IMR-90 (cell line): ENCODE measurements at regions not wholly inside any gene's neighbourhood (a gene's known extent, or its start where the extent isn't known, plus 50 kb on each side); places are given as distances from the start of the nearest gene placed in this dataset.

Experiments
- ATAC-seq: fragments of 200-7000 bp; cut with Tn5 transposase; 2 replicates; pipeline ENCODE4 v1.9.1; 2020; ENCODE audit warnings: low read depth, mild to moderate bottlenecking, moderate library complexity
- BruUV-seq: library from RNA; stranded (reverse); fragments of 400-500 nt; replicated peaks from 2 replicates; lab custom pipeline; 2021; lab: Mats Ljungman, UMichigan
- CTCF ChIA-PET: fragments of 300-600 bp; formaldehyde crosslinking; extraction: SDS; loops from one replicate; lab custom pipeline; 2021; ENCODE audit warnings: antibody characterized with exemption; lab: Yijun Ruan, JAX
- POLR2A ChIA-PET: fragments of 300-600 bp; sonication (Branson Sonifier 250); formaldehyde crosslinking; loops from one replicate; lab custom pipeline; 2022; ENCODE audit warnings: antibody characterized with exemption; ENCODE audit not compliant: unreplicated experiment; lab: Charles Lee
- DNase-seq: peaks from one replicate; pipeline ENCODE4 v3.0.0; 2013
- H2AFZ ChIP-seq: replicated peaks from 2 replicates; pipeline ENCODE3; 2013; ENCODE audit warnings: low read length, mild to moderate bottlenecking; ENCODE audit not compliant: poor library complexity
- H2AK5ac ChIP-seq: 2 replicates; pipeline ENCODE4 v1.6.1; 2013; ENCODE audit warnings: low read depth, low read length, inconsistent platforms
- H2AK9ac ChIP-seq: replicated peaks from 2 replicates; pipeline ENCODE3; 2013; ENCODE audit warnings: mild to moderate bottlenecking, low read depth, low read length, moderate library complexity; ENCODE audit not compliant: poor library complexity
- H2BK120ac ChIP-seq: 2 replicates; pipeline ENCODE4 v1.6.1; 2013; ENCODE audit warnings: low read depth, low read length, inconsistent platforms
- H2BK15ac ChIP-seq: 3 replicates; pipeline ENCODE4 v1.6.1; 2013; ENCODE audit warnings: low read depth, low read length, inconsistent platforms
- H2BK20ac ChIP-seq: 2 replicates; pipeline ENCODE4 v1.6.1; 2013; ENCODE audit warnings: low read depth, mild to moderate bottlenecking, inconsistent platforms, low read length, moderate library complexity
- H2BK5ac ChIP-seq: 2 replicates; pipeline ENCODE4 v1.6.1; 2013; ENCODE audit warnings: mild to moderate bottlenecking, low read depth, low read length, inconsistent platforms; ENCODE audit not compliant: poor library complexity, severe bottlenecking
- H3K14ac ChIP-seq: replicated peaks from 2 replicates; pipeline ENCODE4 v1.6.1; 2013; ENCODE audit warnings: low read depth, low read length, inconsistent platforms
- H3K18ac ChIP-seq: 2 replicates; pipeline ENCODE4 v1.6.1; 2013; ENCODE audit warnings: low read depth, low read length, control low read depth
- H3K23ac ChIP-seq: 2 replicates; pipeline ENCODE4 v1.6.1; 2013; ENCODE audit warnings: low read depth, low read length, inconsistent platforms
- H3K27ac ChIP-seq: 2 replicates; pipeline ENCODE4 v1.5.1; 2013; ENCODE audit warnings: mild to moderate bottlenecking, control low read depth, low read length; ENCODE audit not compliant: insufficient read depth
- H3K27me3 ChIP-seq: 2 replicates; pipeline ENCODE4 v1.6.1; 2013; ENCODE audit warnings: low read length; ENCODE audit not compliant: control insufficient read depth, insufficient read depth
- H3K36me3 ChIP-seq: 2 replicates; pipeline ENCODE4 v1.6.1; 2013; ENCODE audit warnings: low read length, mixed read lengths; ENCODE audit not compliant: control insufficient read depth, insufficient read depth
- H3K4ac ChIP-seq: 2 replicates; pipeline ENCODE4 v1.6.1; 2013; ENCODE audit warnings: low read depth, low read length, inconsistent platforms
- H3K4me1 ChIP-seq: 2 replicates; pipeline ENCODE4 v1.6.1; 2013; ENCODE audit warnings: low read length, mixed read lengths; ENCODE audit not compliant: control insufficient read depth, insufficient read depth
- H3K4me2 ChIP-seq: 2 replicates; pipeline ENCODE4 v1.6.1; 2013; ENCODE audit warnings: low read depth, mild to moderate bottlenecking, control low read depth, low read length, moderate library complexity
- H3K4me3 ChIP-seq: 2 replicates; pipeline ENCODE4 v1.5.1; 2013; ENCODE audit warnings: low read depth, mild to moderate bottlenecking, control low read depth, low read length, moderate library complexity; ENCODE audit not compliant: insufficient read depth
- H3K56ac ChIP-seq: 2 replicates; pipeline ENCODE4 v1.6.1; 2013; ENCODE audit warnings: low read length, inconsistent platforms; ENCODE audit not compliant: insufficient read depth; ENCODE audit errors: extremely low read depth
- H3K79me1 ChIP-seq, 2 experiments: 2 replicates each; pipeline ENCODE4 v1.6.1; 2013; ENCODE audit warnings: low read length in 2 of 2, inconsistent platforms in 1 of 2, low read depth in 1 of 2
- H3K9ac ChIP-seq: 2 replicates; pipeline ENCODE4 v1.6.1; 2013; ENCODE audit warnings: low read depth, low read length, control low read depth
- H3K9me1 ChIP-seq: 2 replicates; pipeline ENCODE4 v1.6.1; 2013; ENCODE audit warnings: low read length, inconsistent platforms; ENCODE audit not compliant: insufficient read depth
- H3K9me3 ChIP-seq: 2 replicates; pipeline ENCODE4 v1.6.1; 2013; ENCODE audit warnings: low read length; ENCODE audit not compliant: control insufficient read depth, insufficient read depth
- H4K20me1 ChIP-seq: 2 replicates; pipeline ENCODE4 v1.6.1; 2013; ENCODE audit warnings: low read length, inconsistent platforms; ENCODE audit not compliant: insufficient read depth
- H4K5ac ChIP-seq: 2 replicates; pipeline ENCODE4 v1.6.1; 2013; ENCODE audit warnings: mild to moderate bottlenecking, low read depth, low read length, control low read depth
- H4K8ac ChIP-seq, 2 experiments: 2 replicates each; pipeline ENCODE4 v1.6.1; 2013; ENCODE audit warnings: low read depth in 2 of 2, low read length in 2 of 2, control low read depth in 1 of 2, inconsistent platforms in 1 of 2
- H4K91ac ChIP-seq: 2 replicates; pipeline ENCODE4 v1.6.1; 2013; ENCODE audit warnings: low read depth, low read length, inconsistent platforms; ENCODE audit not compliant: insufficient read depth
- CEBPB ChIP-seq: IDR thresholded peaks from 2 replicates; pipeline ENCODE4 v1.6.1; 2012; ENCODE audit warnings: low read depth, low read length, improper control_type of control experiment
- CTCF ChIP-seq: conservative IDR thresholded peaks from 2 replicates; pipeline ENCODE4 v1.5.1; 2012; ENCODE audit warnings: mild to moderate bottlenecking, low read depth, low read length, improper control_type of control experiment
- ELK1 ChIP-seq: fragments of 150-350 bp; IDR thresholded peaks from 2 replicates; pipeline ENCODE4 v1.6.1; 2016; ENCODE audit warnings: low read depth, mild to moderate bottlenecking, low read length, moderate library complexity, borderline replicate concordance
- FOS ChIP-seq: fragments of 150-350 bp; IDR thresholded peaks from 2 replicates; pipeline ENCODE4 v1.6.1; 2016; ENCODE audit warnings: low read depth, low read length
- MAFK ChIP-seq: IDR thresholded peaks from 2 replicates; pipeline ENCODE4 v1.6.1; 2012; ENCODE audit warnings: low read depth, low read length, improper control_type of control experiment
- MAZ ChIP-seq: IDR thresholded peaks from 2 replicates; pipeline ENCODE4 v1.6.1; 2012; ENCODE audit warnings: low read depth, mild to moderate bottlenecking, low read length, improper control_type of control experiment, moderate library complexity, borderline replicate concordance
- NFE2L2 ChIP-seq: fragments of 150-350 bp; IDR thresholded peaks from 2 replicates; pipeline ENCODE4 v1.6.1; 2016; ENCODE audit warnings: low read depth, mild to moderate bottlenecking, low read length
- RCOR1 ChIP-seq: IDR thresholded peaks from 2 replicates; pipeline ENCODE4 v1.6.1; 2012; ENCODE audit warnings: mild to moderate bottlenecking, low read length, improper control_type of control experiment; ENCODE audit not compliant: insufficient replicate concordance
- RFX5 ChIP-seq: IDR thresholded peaks from 2 replicates; pipeline ENCODE4 v1.8.0; 2012; ENCODE audit warnings: low read depth, mild to moderate bottlenecking, low read length, moderate library complexity
- SMC3 ChIP-seq: fragments of 150-350 bp; IDR thresholded peaks from 2 replicates; pipeline ENCODE4 v1.6.1; 2016; ENCODE audit warnings: low read depth, mild to moderate bottlenecking, antibody characterized with exemption, low read length, moderate library complexity
- WGBS, 2 experiments: methylation state at CpG; one replicate each; pipeline versions ENCODE4 v1.1.5 to v1.1.7; 2013; ENCODE audit warnings: missing lambda C conversion rate in 2 of 2; ENCODE audit not compliant: insufficient read length in 1 of 2; ENCODE audit errors: extremely low coverage in 2 of 2; 5-methylcytosine and 5-hydroxymethylcytosine counted together
- dilution Hi-C: fragments of 300-500 bp; cut with HindIII; formaldehyde crosslinking; loops from one replicate; pipeline ENCODE4 v1.14.3; 2018; ENCODE audit warnings: low sequenced_read_pairs; ENCODE audit not compliant: unreplicated experiment
- in situ Hi-C: fragments of 300-500 bp; cut with MboI; formaldehyde crosslinking; loops from 3 replicates; pipeline ENCODE4 v1.14.3; 2019; ENCODE audit warnings: low sequenced_read_pairs, inconsistent platforms, mixed read lengths
- intact Hi-C: fragments of 100-400 bp; cut with micrococcal nuclease; formaldehyde crosslinking; loops from 2 replicates; pipeline ENCODE4 v1.10.0; 2022

GRCh38 chr3:197611255-197611654 is 55.5 kb upstream of the BDH1 start:
- Histone ChIP-seq H4K5ac (no peak overlapping the region), H3K4ac (no peak overlapping the region), H3K4me3 (no peak overlapping the region), H2BK20ac (no peak overlapping the region), H2BK120ac (no peak overlapping the region), H2BK5ac (no peak overlapping the region), H3K4me2 (no peak overlapping the region), H3K56ac (no peak overlapping the region), H3K14ac (no peak overlapping the region), H2BK15ac (no peak overlapping the region), H2AK5ac (no peak overlapping the region), H4K8ac (no peak overlapping the region), H2AFZ (no peak overlapping the region), H2AK9ac (no peak overlapping the region), H3K4me1 (no peaks in the 10 kb centered on the region), H4K91ac (no peak overlapping the region), H3K27ac (no peak overlapping the region), H3K9me1 (no peaks in the 10 kb centered on the region), H3K79me1 (peaks cover 16 to 17% of the 10 kb centered on the region in 2 experiments; a peak in 3 of 4 replicates), H3K9me3 (no peaks in the 10 kb centered on the region), H3K18ac (no peak overlapping the region), H3K23ac (no peak overlapping the region), H4K20me1 (0 out of 2 replicates have a peak, but pooled peaks cover 7% of the 10 kb centered on the region), H3K9ac (no peak overlapping the region), H3K27me3 (no peaks in the 10 kb centered on the region), H3K36me3 (peaks cover 41% of the 10 kb centered on the region)
- no peak for ATAC-seq
- TF ChIP-seq MAZ, result no peak
- no peak for TF ChIP-seq CEBPB
- TF ChIP-seq RCOR1, result no peak
- TF ChIP-seq RFX5, result no peak
- no peak for TF ChIP-seq CTCF
- TF ChIP-seq SMC3, result no peak
- TF ChIP-seq MAFK, result no peak
- TF ChIP-seq FOS, result no peak
- TF ChIP-seq ELK1, result no peak
- no peak for TF ChIP-seq NFE2L2
- no peak for DNase-seq
- dilution Hi-C loops (no loop called here), intact Hi-C loops (no loop called here), in situ Hi-C loops (no loop called here)
- CTCF ChIA-PET, result interaction anchor here (2.0 kb wide), 1 partner anchor 12 kb away, joined by 6 read pairs; no protein-coding TSS in a partner anchor
- WGBS, 2 experiments, result no CpG with 5 or more reads among the region's 2 CpGs
- BruUV-seq, result no TSS peak
- POLR2A ChIA-PET, result interaction anchor here (0.6 kb wide), 1 partner anchor 190 kb away, joined by 4 read pairs; no protein-coding TSS in a partner anchor
